ENCODE measurements at regions not wholly inside any gene's neighbourhood (a gene's known extent, or its start where the extent isn't known, plus 50 kb on each side); places are given as distances from the start of the nearest gene placed in this dataset.

GRCh38 chr5:24816206-24816605 lies 171.4 kb upstream of the CDH10 start:
- H3K9me3 Mint-ChIP-seq, result no peaks in the 10 kb centered on the region
- no peak overlapping the region for H3K27ac Mint-ChIP-seq

GRCh38 chr5:24805230-24805629 lies 160.5 kb upstream of the CDH10 start:
- H3K36me3 Mint-ChIP-seq, result no peaks in the 10 kb centered on the region
- no peaks in the 10 kb centered on the region for H3K27me3 Mint-ChIP-seq
- ATAC-seq, result no peak
- H3K9me3 Mint-ChIP-seq, result peaks cover 3% of the 10 kb centered on the region
- no peaks in the 10 kb centered on the region for H3K4me1 Mint-ChIP-seq
- H3K4me3 Mint-ChIP-seq, result no peak overlapping the region
- no peak overlapping the region for H3K27ac Mint-ChIP-seq

More at GRCh38 chr5:24816206-24816605, 171.4 kb upstream of the CDH10 start:
- no peaks in the 10 kb centered on the region for H3K27me3 Mint-ChIP-seq
- ATAC-seq, result no peak
- H3K4me3 Mint-ChIP-seq, result no peak overlapping the region
- H3K4me1 Mint-ChIP-seq, result no peaks in the 10 kb centered on the region
- no peaks in the 10 kb centered on the region for H3K36me3 Mint-ChIP-seq

DNA sequence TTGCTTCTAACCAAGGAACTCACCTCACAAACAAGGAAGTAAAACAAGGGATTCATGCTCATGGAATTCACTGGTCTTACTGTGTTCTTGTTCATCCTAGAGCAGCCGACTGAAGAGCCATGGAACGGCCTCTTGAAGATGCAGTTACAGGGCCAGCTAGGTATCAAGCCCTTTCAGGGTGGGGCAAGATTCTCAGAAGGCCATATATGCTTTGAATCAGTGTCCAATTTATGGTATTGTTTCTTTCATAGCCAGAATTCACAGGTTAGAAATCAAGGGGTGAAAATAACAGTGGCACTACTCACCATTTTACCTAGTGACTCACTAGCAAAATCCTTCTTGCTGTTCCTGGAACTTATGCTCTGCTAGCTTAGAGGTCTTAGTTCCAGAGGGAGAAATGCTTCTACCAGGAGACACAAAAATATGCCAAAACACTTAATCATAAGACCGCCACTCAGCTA lies 159.5 kb upstream of the CDH10 start:
- ATAC-seq, result no peak
- no peak overlapping the region for H3K27ac Mint-ChIP-seq
- H3K4me3 Mint-ChIP-seq, result no peak overlapping the region
- H3K27me3 Mint-ChIP-seq, result no peaks in the 10 kb centered on the region
- no peaks in the 10 kb centered on the region for H3K36me3 Mint-ChIP-seq
- H3K4me1 Mint-ChIP-seq, result no peaks in the 10 kb centered on the region
- H3K9me3 Mint-ChIP-seq, result peaks cover 4% of the 10 kb centered on the region

DNA sequence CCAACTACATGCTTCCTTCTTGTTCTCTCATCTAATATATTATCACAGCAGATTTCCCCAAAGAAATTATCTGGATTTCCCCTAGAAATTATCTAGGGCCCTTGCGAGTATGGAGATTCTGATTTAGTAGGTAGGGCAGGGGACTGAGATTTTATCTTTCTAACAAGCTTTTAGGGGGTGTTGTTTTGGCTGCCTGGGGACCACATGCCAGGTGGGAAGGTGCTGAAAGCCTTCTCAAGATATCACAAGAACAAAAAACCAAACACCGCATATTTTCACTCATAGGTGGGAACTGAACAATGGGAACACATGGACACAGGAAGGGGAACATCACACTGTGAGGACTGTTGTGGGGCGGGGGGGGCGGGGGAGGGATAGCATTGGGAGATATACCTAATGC lies 146.5 kb upstream of the CDH10 start:
- H3K4me1 Mint-ChIP-seq, result no peaks in the 10 kb centered on the region
- no peaks in the 10 kb centered on the region for H3K27me3 Mint-ChIP-seq
- ATAC-seq, result no peak
- H3K9me3 Mint-ChIP-seq, result peaks cover 2% of the 10 kb centered on the region
- no peaks in the 10 kb centered on the region for H3K36me3 Mint-ChIP-seq
- H3K4me3 Mint-ChIP-seq, result no peak overlapping the region
- H3K27ac Mint-ChIP-seq, result no peak overlapping the region

DNA sequence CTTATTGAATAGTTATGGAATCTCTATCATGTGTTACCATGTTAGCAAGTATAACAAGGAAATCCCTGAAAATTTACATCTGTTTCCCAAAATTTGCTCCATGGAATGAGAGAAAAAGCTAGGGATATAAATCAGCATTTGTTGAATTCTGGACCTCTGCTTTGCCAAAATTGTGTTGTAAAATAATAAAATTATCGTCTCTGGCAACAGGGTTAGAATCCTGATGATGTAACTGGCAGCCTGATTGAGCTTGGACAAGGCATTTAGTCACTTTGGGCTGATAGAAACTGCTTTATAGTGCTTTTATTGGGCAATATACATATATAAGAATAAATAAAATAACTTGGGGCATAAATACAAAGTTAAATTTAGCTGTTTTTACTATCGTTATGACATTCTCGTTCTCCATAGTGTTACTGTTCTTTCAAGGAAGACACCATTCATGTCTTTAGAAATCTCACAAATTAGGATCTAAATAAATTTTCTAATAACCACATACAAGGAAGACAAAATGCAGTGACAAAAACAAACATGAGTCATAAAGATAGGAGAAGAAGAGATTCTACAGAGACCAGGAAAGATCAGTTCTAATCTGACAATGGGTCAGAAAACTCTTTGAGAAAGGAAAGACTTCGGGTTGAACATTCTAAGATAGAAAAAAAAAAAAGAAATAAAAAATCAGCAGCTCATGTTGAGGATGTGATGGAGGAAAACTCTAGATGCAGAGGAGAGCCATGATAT lies 145.0 kb upstream of the CDH10 start:
- Mint-ChIP-seq H3K36me3 (no peaks in the 10 kb centered on the region), H3K4me3 (no peak overlapping the region), H3K9me3 (peaks cover 5% of the 10 kb centered on the region), H3K27me3 (no peaks in the 10 kb centered on the region), H3K27ac (no peak overlapping the region), H3K4me1 (no peaks in the 10 kb centered on the region)
- no peak for ATAC-seq

- Mint-ChIP-seq H3K4me3 (no peak overlapping the region), H3K27me3 (no peaks in the 10 kb centered on the region), H3K9me3 (peaks cover 5% of the 10 kb centered on the region), H3K4me1 (no peaks in the 10 kb centered on the region), H3K36me3 (no peaks in the 10 kb centered on the region), H3K27ac (no peak overlapping the region)
- ATAC-seq, result no peak
These were observed 144.2 kb upstream of the CDH10 start for GRCh38 chr5:24788829-24789514.

DNA sequence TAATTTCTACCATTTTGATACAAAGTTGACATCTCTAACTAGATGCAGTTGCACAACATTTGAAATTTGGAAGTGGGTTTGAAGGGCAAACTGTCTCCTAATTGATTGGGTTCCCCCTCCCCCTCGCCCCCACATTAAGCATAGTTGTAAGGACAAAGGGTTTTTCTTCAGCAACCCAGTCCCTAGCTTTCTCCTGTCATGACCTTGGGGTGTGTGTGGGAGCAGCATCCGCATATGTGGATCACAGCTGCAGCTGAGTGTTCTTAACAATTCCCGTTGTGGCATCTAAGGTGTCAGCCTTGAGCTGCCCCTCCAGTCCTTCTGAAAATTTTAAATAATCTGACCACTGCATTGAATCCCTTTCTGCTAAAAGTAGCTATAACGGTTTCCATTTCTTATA lies 141.3 kb upstream of the CDH10 start:
- Mint-ChIP-seq H3K4me3 (no peak overlapping the region), H3K27me3 (no peaks in the 10 kb centered on the region)
- no peak for ATAC-seq

DNA sequence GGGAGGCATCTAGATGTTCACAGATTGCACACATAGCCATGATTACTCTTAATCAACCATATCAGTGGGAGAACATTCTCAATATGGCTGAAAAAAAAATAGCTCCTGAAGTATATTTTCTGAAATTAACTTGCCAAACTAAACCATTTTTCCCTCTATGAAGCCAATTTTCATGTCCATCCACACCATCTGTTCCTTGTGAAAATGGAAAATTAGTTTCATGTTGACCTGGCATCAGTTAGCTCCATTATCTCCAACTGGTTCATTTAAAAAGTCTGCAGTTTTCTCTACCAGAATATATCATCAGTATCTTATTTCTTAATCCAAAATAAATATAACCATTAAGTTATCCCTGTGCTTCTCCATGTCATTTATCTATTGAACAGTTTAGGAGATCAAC lies 138.8 kb upstream of the CDH10 start:
- Mint-ChIP-seq H3K27me3 (no peaks in the 10 kb centered on the region), H3K9me3 (peaks cover 2% of the 10 kb centered on the region), H3K27ac (no peak overlapping the region), H3K4me3 (no peak overlapping the region), H3K36me3 (no peaks in the 10 kb centered on the region), H3K4me1 (no peaks in the 10 kb centered on the region)
- no peak for ATAC-seq

More for the DNA sequence above, 141.3 kb upstream of the CDH10 start:
- H3K27ac Mint-ChIP-seq, result no peak overlapping the region
- no peaks in the 10 kb centered on the region for H3K4me1 Mint-ChIP-seq
- peaks cover 2% of the 10 kb centered on the region for H3K9me3 Mint-ChIP-seq
- no peaks in the 10 kb centered on the region for H3K36me3 Mint-ChIP-seq

GRCh38 chr5:24777392-24777791 lies 132.6 kb upstream of the CDH10 start:
- no peak for ATAC-seq
- Mint-ChIP-seq H3K36me3 (no peaks in the 10 kb centered on the region), H3K9me3 (peaks cover 13% of the 10 kb centered on the region), H3K27ac (no peak overlapping the region), H3K27me3 (no peaks in the 10 kb centered on the region), H3K4me1 (no peaks in the 10 kb centered on the region), H3K4me3 (no peak overlapping the region)

- H3K4me3 Mint-ChIP-seq, result no peak overlapping the region
- H3K27me3 Mint-ChIP-seq, result no peaks in the 10 kb centered on the region
- no peaks in the 10 kb centered on the region for H3K4me1 Mint-ChIP-seq
- ATAC-seq, result no peak
- H3K27ac Mint-ChIP-seq, result no peak overlapping the region
- peaks cover 13% of the 10 kb centered on the region for H3K9me3 Mint-ChIP-seq
- no peaks in the 10 kb centered on the region for H3K36me3 Mint-ChIP-seq
These were observed 128.5 kb upstream of the CDH10 start for GRCh38 chr5:24773261-24773660.

DNA sequence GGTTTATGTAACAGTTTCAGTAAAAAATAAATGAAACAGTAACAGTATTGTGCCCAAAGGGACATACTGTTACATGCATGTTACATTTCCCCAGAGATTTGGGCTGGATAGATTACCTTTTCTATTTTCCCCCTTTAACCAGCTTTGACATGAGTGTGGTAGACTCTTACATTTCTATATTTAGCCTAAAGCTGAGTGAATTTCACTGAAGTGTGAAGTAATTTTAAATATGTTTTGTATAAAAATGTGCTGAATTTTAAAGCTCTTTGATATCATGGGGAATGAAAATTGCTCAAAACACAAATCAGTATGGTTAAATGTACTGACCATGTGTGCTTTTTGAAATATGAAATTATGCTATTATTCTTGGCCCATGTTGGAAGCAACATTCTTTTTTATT lies 122.3 kb upstream of the CDH10 start:
- no peak for ATAC-seq
- Mint-ChIP-seq H3K36me3 (no peaks in the 10 kb centered on the region), H3K4me1 (no peaks in the 10 kb centered on the region), H3K9me3 (peaks cover 4% of the 10 kb centered on the region), H3K4me3 (no peak overlapping the region), H3K27me3 (no peaks in the 10 kb centered on the region), H3K27ac (no peak overlapping the region)

GRCh38 chr5:24765219-24765618 lies 120.4 kb upstream of the CDH10 start:
- Mint-ChIP-seq H3K27me3 (no peaks in the 10 kb centered on the region), H3K4me1 (no peaks in the 10 kb centered on the region), H3K4me3 (no peak overlapping the region), H3K36me3 (no peaks in the 10 kb centered on the region), H3K9me3 (peaks cover 9% of the 10 kb centered on the region), H3K27ac (no peak overlapping the region)
- no peak for ATAC-seq

- no peak overlapping the region for H3K4me3 Mint-ChIP-seq
- H3K27me3 Mint-ChIP-seq, result no peaks in the 10 kb centered on the region
- no peaks in the 10 kb centered on the region for H3K4me1 Mint-ChIP-seq
- no peak overlapping the region for H3K27ac Mint-ChIP-seq
- H3K36me3 Mint-ChIP-seq, result no peaks in the 10 kb centered on the region
- H3K9me3 Mint-ChIP-seq, result peaks cover 17% of the 10 kb centered on the region
- no peak for ATAC-seq
These were observed 105.6 kb upstream of the CDH10 start for GRCh38 chr5:24750355-24750754.

DNA sequence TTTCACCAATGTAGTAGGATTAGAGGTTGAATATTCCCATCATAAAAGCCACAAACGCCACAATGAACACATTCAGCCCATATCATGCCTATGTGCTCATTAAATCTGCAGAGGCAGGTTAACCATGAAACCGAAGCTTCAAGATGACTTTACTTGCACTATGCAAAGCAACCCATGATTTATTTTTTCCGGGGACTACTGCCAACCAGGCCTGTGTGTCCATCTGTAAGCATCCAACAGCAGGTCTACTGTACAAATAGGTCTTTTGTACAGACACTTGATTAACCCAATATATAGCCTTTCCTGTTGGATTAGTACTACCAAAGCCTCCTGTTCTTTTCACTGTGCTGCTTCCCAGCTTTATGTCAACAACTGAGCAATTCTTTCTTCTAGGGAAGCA lies 104.9 kb upstream of the CDH10 start:
- ATAC-seq, result no peak
- no peaks in the 10 kb centered on the region for H3K36me3 Mint-ChIP-seq
- no peak overlapping the region for H3K4me3 Mint-ChIP-seq
- H3K27me3 Mint-ChIP-seq, result no peaks in the 10 kb centered on the region
- no peaks in the 10 kb centered on the region for H3K4me1 Mint-ChIP-seq
- H3K9me3 Mint-ChIP-seq, result peaks cover 17% of the 10 kb centered on the region
- no peak overlapping the region for H3K27ac Mint-ChIP-seq

DNA sequence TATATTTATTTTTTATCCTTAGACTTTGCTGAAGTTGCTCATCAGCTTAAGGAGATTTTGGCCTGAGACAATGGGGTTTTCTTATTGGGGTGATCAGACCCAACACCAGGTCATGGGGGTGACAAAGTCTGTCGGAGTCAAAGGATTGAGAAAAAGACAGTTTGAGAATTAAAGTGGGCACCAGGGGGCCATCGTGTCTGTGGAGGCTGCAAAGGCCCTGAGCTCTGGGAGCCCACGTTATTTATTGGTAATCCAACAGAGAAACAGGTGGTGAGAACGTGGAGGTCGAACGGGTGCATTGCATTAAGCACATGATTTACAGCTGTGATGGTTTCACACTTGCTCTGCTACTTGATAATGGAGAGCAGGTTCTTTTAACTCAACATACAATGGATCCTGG lies 102.5 kb upstream of the CDH10 start:
- H3K9me3 Mint-ChIP-seq, result peaks cover 9% of the 10 kb centered on the region
- H3K27ac Mint-ChIP-seq, result no peak overlapping the region
- ATAC-seq, result no peak
- no peak overlapping the region for H3K4me3 Mint-ChIP-seq
- H3K4me1 Mint-ChIP-seq, result no peaks in the 10 kb centered on the region
- H3K36me3 Mint-ChIP-seq, result no peaks in the 10 kb centered on the region
- H3K27me3 Mint-ChIP-seq, result no peaks in the 10 kb centered on the region

GRCh38 chr5:24742334-24742733 lies 97.6 kb upstream of the CDH10 start:
- H3K4me1 Mint-ChIP-seq, result no peaks in the 10 kb centered on the region
- ATAC-seq, result no peak
- H3K27ac Mint-ChIP-seq, result no peak overlapping the region
- no peak overlapping the region for H3K4me3 Mint-ChIP-seq
- no peaks in the 10 kb centered on the region for H3K36me3 Mint-ChIP-seq
- no peaks in the 10 kb centered on the region for H3K27me3 Mint-ChIP-seq
- H3K9me3 Mint-ChIP-seq, result peaks cover 5% of the 10 kb centered on the region
